ENCODE measurements at regions not wholly inside any gene's neighbourhood (a gene's known extent, or its start where the extent isn't known, plus 50 kb on each side); places are given as distances from the start of the nearest gene placed in this dataset.
"Not testable (repeated sequence)": the region's sequence is repeated elsewhere in the genome, so short reads cannot be mapped to it uniquely, and the experiment has no call there.

DNA sequence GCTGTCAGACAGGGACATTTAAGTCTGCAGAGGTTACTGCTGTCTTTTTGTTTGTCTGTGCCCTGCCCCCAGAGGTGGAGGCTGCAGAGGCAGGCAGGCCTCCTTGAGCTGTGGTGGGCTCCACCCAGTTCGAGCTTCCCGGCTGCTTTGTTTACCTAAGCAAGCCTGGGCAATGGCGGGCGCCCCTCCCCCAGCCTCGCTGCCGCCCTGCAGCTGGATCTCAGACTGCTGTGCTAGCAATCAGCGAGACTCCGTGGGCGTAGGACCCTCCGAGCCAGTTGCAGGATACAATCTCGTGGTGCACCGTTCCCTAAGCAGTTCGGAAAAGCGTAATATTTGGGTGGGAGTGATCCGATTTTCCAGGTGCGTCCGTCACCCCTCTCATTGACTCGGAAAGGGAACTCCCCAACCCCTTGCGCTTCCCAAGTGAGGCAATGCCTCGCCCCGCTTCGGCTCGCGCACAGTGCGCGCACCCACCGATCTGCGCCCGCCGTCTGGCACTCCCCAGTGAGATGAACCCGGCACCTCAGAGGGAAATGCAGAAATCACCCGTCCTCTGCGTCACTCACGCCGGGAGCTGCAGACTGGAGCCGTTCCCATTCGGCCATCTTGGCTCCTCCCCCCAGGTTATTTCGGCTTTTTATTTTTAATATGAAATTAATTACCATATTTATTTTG is 217.8 kb upstream of the EPHA7 start:
- TF ChIP-seq MYC (IDR thresholded peaks at IDR 0.05; ENCODE audit: low read depth, low read length); EZH2 (IDR thresholded peaks at IDR 0.05; ENCODE audit: borderline replicate concordance, low read depth, low read length, severe bottlenecking); JUN (IDR thresholded peaks at IDR 0.05; ENCODE audit: borderline replicate concordance, insufficient read depth, insufficient read length, low read depth); POLR2A (IDR thresholded peaks at IDR 0.05; ENCODE audit: low read depth, low read length); GATA2 (IDR thresholded peaks at IDR 0.05; ENCODE audit: insufficient read depth, insufficient read length, low read depth, low read length): not testable (repeated sequence)
- TF ChIP-seq, protein P1, sequence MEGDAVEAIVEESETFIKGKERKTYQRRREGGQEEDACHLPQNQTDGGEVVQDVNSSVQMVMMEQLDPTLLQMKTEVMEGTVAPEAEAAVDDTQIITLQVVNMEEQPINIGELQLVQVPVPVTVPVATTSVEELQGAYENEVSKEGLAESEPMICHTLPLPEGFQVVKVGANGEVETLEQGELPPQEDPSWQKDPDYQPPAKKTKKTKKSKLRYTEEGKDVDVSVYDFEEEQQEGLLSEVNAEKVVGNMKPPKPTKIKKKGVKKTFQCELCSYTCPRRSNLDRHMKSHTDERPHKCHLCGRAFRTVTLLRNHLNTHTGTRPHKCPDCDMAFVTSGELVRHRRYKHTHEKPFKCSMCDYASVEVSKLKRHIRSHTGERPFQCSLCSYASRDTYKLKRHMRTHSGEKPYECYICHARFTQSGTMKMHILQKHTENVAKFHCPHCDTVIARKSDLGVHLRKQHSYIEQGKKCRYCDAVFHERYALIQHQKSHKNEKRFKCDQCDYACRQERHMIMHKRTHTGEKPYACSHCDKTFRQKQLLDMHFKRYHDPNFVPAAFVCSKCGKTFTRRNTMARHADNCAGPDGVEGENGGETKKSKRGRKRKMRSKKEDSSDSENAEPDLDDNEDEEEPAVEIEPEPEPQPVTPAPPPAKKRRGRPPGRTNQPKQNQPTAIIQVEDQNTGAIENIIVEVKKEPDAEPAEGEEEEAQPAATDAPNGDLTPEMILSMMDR (IDR thresholded peaks at IDR 0.05; ENCODE audit: extremely low read depth in 1 of 2, insufficient read depth in 1 of 2, low read depth in 1 of 2, low read length in 2 of 2) = not testable (repeated sequence)
- TF ChIP-seq, protein P2, sequence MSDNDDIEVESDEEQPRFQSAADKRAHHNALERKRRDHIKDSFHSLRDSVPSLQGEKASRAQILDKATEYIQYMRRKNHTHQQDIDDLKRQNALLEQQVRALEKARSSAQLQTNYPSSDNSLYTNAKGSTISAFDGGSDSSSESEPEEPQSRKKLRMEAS (IDR thresholded peaks at IDR 0.05; ENCODE audit: insufficient read depth, insufficient read length) = not testable (repeated sequence)
